Midbrain (tissue), 1 donor: ENCODE measurements at regions not wholly inside any gene's neighbourhood (a gene's known extent, or its start where the extent isn't known, plus 50 kb on each side); places are given as distances from the start of the nearest gene placed in this dataset.

Source experiments
- DNase-seq: peaks from one replicate; lab custom pipeline; 2025; lab: John Stamatoyannopoulos, UW

DNA sequence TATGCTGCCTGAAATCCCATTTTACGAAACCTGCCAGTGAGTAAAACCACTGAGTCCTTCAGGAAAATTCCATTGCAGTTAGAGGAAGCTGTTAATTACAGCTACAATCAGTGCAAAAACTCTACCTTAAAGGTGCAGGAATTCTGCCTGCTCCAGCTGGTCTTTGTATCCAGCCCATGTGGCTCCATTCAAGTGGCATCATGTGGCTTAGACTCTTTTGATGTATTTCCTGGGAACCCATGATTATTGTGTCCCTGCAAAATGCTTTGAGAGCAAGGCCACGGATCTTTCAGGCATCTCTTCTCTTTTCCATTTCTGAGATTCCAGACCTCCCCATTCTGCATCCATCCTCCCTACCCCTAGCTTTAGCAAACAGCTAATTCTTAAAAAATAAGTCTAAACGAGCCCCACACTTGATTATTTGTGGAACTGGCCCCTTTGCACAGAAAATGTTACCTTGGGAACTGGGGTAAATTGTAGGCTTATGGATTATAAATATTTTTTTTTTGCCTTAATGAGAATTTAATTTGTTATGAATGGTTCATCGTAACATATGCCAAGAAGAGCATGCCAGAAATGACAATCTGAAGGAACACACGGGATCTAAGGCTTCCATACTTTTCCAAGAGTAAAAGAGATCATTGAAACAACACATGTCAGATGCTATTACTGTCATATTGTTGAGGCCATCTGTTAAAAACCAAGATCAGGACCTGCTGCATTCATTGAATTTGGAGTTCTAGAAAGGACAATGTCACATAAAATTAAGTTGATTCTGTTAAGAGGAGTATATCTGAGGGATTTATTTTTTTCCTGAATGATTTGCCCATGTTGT is 144.6 kb downstream of the TPH2 start:
- DNase-seq = no peak

DNA sequence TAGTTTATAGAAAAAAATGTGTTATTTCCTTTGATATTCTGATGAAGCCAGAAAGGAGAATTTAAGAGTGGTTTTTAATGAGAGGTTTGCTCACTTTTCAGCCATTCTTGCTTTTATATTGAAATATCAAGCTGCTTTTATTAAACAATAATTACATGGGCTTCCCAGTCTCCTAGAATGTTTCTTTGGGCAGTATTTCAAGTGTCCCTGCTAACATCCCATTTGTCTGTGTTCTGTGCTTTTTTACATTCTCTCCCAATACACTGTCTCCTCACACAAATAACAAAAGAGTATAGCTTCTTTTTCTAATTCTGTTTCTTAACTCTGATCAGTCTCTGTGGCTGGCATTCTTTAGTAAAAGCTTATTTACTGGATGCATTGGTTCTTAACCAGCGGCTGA is 145.4 kb downstream of the TPH2 start:
- DNase-seq = no peak

DNA sequence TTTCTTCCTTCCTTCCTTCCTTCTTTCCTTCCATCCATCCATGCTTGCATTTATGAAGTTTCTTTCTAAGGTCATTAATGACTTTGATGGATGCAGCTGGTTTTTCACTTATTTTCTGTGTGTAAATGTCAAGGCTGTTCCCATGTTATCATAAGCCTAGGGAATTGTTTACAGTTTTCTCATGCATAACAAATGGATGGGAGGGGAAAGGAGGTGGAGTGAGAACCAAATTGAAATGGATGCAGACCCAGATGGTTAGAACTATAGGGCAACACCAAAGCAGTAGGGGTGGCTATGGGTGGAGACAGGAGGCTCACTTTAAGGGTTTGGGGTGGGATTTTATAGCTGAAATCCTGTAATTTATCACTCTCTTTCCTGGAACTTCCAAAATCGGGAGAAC is 146.2 kb downstream of the TPH2 start:
- DNase-seq = no peak

DNA sequence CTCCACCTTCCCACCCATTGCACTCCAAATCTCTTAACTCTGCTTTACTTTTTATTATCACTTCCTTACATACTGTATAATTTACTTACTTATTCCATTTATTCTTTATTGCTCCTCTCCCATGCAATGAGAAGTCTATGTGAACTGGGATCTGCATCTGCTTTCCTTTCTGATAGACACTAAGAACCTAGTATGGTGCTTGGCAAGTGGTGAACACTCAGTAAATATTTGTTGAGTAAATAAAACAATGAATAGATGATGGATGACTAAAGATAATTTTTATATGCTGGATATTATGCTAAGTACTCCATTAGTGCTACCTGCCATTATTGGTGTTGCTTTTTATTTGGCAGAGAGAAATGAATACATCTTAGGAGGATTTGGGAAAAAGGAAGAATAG is 151.0 kb downstream of the TPH2 start:
- no peak for DNase-seq

DNA sequence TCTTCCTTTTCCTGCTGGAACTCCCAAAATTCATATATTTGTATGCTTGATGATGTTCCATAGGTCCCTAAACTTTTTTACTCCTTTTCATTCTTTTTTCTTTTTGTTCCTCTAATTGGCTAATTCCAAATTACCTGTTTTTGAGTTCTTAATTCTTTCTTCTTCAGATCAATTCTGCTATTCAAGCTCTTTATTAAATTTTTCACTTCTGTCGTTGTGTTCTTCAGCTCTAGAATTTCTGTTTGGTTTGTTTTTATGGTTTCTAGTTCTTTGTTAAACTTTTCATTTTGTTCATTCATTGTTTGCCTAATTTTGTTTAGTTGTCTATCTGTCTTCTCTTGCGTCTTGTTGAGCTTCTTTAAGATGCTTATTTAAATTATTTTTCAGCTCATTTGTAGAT is 154.8 kb downstream of the TPH2 start:
- no peak for DNase-seq

DNA sequence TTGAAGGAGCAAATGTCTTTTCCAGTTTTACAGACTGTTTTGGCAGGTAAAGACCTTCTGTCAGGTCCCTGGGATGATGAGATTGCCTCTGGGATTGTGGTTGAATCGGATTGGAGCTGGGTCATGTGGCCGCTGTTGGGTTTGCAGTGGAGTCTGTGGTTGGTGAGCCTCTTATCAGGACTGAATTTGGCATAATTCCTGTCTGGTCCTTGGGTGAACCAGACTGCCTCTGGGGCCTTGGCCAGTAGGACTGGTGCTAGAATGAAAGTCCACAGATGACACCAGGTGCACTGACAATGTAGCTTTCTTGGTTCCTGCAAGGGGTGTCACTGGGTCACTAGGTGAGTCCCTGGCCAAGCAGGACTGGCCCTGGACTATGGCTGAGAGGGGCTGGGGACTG is 155.3 kb downstream of the TPH2 start:
- DNase-seq = no peak

DNA sequence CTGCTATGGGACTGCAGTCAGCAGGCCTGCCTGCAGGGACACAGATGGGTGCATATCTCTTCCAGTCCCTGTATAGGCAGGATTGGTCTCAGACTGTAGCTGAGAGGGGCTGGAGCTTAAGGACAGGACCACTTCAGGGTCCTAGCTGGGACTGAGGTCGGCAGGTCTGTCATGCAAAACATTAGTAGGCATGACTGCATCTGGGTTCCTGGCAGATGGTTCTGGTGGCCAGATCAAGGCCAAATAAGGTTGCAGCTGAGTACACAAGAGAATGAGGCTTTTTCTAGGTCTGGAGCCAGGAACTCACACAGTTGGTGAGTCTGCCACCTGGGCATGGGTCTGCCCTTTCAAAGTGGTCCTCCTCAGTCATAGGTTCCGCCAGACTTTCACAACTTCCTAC is 155.8 kb downstream of the TPH2 start:
- no peak for DNase-seq

DNA sequence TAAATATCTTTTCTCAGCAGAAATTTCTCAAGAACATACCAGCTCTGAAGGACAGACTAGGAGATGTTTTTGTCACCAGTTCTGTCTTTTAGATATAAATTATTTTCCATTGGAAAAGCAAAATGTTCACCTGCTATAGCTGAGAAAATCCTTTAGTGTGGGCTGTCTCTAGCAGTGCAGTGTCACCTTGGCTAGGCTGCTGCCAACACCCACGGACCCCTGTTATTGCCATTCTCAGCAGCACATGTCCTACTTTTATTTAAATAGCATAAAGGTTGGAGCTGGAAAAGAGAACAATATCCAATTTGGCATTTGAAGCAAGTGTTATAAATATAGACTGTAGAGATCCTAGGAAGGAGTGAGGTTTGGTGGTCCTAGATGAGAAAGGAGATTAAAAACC is 156.4 kb downstream of the TPH2 start:
- no peak for DNase-seq

DNA sequence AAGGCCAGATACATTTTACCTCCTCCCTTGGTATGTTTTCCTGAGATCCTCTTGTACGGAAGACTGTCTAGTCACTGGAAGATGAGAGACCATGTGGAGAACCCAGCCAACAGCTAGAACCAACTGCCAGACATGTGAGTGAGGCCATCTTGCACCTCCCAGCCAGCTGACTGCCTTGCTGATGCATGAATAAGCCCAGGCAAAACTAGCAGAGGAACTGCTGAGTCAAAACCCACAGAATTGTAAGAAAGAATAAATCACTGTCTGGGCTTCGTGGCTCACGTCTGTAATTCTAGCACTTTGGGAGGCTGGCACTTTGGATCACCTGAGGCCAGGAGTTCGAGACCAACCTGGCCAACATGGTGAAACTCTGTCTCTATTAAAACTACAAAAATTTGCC is 160.0 kb downstream of the TPH2 start:
- DNase-seq = no peak

DNA sequence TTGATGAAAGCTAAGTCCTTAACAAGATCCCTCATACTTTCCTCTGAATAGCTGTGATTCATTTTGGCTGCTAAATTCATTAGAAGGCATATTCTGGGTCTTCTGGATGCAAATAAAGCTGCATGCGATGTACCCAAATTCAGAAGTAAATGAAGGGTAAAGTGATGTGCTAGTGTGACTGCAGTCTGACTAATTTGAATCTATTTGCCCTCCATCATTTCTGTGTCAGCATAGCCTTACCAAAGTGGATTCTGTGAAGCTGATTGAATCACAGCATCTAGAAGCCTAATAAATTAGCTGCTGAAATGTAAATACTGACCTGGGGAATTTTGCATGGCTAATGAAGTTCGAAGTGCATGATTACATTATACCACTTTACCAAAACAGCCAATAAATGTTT is 162.2 kb downstream of the TPH2 start:
- DNase-seq = no peak

DNA sequence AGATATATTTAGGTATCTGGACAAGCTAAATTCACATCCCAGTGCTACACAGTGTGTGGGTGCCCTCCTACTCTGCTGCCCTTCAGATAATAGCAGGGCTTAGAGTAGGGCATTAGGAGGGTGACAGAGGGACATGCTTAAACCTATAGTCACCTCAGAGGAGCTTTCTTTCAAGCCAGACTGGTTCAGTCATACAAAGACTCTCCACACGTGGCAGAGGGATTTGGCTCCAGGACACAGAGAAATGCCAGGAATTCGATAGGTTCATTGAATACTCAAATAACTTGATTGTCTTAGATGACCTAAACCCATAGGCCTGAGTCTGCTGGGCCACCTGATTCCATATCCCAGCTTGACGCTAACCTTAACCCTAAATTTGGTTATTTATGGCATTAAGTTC is 163.5 kb downstream of the TPH2 start:
- DNase-seq = no peak

DNA sequence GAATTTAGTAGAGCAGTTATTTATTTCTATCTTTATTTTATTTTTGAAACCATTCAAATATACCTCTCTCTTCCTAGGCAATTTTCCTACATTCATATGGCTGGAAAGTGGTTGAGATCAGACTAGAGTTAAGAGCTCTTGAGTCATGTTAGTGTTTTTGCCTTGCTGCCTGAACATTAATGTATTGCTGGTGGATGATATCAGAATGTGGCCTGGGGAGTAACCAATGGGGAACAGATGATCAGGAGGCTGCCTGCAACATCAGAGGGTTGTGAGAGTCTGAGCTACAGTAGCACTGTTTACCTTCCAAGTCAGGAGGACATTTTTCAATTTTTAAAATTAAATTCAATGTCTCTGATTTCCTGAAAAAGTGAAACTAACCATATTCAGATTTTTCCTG is 166.3 kb upstream of the TRHDE start:
- no peak for DNase-seq

DNA sequence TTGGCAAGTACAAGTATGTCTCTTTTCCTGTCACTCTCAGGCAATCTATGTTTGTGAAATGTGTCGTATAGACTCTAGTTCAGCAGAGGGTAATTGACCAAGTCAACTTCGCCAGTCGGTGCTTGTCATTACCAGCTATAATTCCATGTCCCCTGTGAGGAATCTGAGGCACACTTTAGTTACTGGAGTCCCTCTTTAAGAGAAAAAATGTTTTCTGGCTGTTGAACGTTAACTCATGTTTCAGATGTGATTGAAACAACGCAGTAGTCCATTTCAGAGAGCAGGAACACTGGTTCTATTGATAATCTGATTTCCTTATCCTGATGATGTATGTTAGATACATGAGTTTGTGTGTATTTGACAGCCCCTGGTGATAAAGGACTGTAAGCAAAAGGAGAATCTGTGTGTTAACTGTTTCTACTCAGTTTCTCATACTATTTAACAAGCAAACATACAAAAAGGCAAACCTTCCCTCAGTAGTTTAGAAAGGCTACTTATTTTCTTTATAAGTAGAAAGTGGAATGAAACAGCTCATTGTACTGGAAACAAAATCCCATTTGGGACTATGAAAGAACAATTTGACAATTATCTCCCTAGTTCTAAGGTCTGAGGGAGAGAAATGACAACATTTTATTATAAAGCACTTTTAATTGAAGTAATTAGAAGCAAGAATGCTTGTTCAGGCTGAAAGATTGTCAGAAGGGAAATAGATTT is 161.1 kb upstream of the TRHDE start:
- peak; percentile 37 for DNase-seq

DNA sequence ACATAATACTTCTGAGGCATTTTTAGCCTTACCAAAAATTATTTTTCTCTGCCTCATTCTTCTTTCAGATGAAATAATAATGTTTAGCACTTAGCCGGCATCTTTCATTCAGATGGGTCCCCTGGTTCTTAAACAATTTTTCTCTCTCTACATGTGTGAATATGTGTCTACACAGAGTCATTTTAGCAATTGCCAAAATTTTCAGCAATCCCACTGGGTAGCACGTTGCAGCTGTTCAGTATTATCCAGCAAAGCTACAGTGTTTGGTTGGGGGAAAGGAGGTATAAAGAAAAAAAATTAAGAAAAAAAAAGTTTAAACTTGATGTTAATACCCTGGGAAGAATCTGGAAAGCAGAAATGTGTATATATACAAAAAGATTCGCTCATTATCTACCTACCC is 160.5 kb upstream of the TRHDE start:
- DNase-seq = no peak

DNA sequence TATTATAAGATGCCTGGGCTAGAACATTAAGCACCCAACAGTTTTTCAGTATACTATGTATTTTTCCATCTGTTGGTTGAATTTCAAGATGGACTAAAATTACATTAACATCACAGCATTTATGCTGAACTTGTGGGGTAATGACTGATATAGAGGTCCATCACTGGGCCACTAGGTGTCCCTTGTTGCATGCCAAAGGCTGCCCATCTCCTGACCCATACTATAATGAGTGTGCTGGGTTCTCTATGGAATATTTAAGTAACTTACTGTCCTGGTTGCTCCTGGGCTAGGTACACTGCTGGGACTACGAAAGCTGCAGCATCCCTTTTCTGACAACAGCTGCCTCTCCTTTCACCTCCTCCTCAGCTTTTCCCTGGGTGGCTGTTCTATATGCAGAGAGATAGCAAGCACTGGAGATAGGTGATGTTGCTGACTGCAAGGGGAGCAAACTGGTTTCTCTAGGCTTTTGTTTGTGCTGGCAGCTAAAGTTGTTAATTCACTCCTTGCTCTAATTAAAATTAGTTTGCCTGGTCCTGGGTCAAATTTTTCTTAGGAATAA is 138.6 kb upstream of the TRHDE start:
- no peak for DNase-seq

DNA sequence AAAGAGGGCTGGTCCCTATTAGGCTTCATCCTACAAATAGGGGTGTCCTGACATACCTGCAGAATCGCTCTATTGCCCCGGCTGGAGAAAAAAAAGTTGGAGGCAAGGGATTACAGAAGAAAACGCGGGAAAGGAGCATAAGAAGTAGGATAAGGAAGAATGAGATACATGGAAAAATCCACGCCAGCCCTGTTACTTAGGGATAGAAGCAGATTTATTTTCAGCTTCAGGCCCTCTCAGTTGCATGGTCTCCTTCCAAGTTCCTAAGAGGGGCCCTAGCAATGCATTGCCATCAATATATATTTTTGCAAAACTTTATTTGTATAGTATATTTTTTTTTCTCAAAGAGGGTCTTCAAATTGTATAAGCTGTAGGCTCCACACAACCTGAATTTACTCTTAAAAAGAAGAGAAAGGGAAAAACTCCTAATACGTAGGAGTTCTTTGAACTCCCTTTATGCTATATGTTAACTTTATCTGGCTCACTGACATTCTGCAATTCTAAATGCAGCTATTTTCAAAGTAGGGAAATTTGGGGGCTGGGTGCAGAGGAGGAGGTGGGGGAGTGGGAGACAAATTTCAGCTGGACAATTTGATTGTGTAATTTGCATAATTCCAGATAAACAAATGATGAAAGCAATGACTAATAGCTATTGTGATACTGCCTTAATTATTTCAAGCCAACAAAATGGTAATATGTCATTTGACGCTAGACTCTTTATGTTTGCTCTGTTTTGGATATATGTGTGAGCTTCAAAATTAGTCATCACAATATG is 137.7 kb upstream of the TRHDE start:
- no peak for DNase-seq

DNA sequence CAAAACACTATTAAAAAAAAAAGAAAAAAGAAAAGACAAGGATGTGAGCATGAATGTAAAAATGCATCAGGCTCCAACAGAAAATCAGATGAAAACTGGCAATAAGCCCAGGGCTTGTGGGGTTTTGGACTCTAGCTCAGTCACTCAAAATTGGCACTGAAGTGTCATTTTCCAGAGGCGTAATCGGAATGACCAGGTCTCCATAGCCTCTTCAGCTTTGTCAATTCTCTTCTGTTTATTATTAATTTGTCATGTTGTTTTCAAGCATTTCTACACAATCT is 137.2 kb upstream of the TRHDE start:
- no peak for DNase-seq

DNA sequence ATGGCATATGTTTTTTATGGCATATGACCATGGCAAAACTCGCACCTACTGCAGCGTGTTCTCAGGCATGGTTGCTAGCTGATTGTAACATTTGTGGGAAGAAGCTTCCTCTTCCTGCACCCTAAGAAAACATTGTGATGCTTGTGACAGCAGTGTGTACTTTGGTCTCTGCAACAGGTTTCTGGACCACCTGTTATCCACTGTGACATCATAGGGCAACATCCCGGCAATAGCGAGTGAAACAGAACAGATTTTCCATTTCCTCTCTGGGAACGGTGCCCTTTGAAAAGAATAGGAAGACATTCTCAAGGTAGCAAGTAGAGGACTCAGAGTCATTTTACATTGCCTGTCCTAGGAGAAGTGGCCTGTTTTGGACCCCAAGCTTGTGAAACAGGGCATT is 135.4 kb upstream of the TRHDE start:
- no peak for DNase-seq

DNA sequence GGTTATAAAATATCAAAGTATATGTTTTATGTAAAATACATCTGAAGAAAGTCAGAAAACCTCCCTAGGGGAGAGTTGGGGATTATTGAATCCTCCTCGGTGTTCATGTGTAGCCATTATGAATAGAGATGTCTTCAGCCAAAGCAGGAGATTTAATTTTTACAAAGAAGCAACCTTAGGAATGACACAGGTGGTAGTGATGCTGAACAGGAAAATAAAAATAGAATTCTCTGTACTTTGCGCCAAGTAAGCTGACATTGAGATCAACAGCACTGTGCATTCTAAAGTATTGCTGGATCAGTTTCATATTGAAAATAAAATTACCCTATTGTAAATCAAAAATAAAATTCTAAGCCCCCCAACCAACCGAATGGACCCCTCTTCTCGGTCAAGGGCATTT is 132.8 kb upstream of the TRHDE start:
- DNase-seq = no peak

DNA sequence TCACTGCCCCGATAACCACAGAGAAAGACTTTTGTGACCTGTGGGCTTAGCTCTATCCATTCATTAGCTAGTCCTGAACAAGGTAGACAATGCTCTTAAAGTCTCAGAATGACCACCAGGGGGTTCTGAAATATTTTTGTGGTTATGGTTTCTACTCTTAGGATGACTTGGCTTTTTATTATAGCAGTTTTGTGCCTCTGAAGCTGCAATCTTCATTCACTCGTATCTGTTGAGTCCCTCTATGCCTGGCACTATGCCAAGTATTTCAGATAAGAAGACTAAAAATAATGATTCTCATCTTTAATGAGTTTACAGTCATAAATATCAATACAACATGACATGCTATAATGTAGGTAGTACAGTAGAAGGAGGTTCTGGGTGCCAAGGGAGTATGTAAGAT is 130.8 kb upstream of the TRHDE start:
- no peak for DNase-seq

DNA sequence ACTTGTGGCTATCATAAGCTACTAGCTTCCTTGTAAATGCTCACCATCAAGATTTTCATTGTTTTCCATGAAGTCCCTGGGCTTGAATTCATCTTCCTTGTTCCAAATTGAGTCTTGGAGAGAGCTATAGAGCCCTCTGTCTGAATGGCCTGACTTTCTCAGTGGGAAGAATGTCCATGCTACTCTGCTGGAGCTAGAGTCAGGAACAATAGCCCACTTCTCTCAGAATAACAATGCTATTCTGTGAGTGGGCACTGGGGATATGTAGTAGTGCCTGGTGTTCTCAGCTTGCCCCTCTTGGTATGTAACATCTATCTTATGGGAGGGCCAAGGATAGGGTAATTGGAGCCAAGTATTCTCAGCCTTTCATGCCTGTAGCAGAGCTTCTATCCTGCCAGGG is 127.6 kb upstream of the TRHDE start:
- DNase-seq = no peak

DNA sequence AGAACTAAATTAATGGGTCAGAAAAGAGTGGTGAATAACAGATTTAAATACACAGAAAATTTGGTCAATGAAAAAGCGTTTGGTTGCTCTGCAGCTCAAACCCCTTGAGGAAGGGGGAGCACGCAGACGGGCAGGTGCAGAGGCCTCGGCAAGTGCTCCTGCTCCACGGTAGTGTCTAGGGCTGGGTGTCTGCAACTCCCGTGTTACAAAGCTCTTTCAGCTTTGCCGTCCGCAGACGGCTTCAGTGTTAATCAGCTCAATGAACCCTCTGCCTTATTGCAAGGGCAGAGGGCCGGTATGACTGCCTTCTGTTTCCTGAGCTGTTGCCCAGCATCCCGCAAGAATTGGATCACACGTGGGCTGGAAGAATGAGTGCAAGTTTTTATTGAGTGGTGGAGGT is 125.7 kb upstream of the TRHDE start:
- DNase-seq = no peak

DNA sequence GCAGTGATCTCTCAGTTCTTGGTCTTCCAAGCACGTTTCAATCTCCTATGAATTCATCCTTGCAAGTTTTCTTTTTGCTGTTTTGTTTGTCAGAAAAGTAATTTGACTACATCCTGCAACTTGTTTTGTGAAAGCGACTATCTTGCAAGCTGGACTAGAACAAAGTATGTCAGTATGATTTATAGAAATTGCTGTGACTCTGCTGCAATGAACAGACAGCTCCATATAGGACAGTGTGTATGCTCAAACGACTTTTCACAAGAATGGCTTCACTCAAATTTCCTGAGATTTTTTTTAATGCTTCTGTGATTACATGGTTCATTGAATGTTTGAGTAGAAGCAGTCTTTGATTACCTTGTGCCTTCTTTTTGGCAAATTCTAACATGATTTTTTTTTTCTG is 123.5 kb upstream of the TRHDE start:
- no peak for DNase-seq
